ENCODE measurements at regions not wholly inside any gene's neighbourhood (a gene's known extent, or its start where the extent isn't known, plus 50 kb on each side); places are given as distances from the start of the nearest gene placed in this dataset.

DNA sequence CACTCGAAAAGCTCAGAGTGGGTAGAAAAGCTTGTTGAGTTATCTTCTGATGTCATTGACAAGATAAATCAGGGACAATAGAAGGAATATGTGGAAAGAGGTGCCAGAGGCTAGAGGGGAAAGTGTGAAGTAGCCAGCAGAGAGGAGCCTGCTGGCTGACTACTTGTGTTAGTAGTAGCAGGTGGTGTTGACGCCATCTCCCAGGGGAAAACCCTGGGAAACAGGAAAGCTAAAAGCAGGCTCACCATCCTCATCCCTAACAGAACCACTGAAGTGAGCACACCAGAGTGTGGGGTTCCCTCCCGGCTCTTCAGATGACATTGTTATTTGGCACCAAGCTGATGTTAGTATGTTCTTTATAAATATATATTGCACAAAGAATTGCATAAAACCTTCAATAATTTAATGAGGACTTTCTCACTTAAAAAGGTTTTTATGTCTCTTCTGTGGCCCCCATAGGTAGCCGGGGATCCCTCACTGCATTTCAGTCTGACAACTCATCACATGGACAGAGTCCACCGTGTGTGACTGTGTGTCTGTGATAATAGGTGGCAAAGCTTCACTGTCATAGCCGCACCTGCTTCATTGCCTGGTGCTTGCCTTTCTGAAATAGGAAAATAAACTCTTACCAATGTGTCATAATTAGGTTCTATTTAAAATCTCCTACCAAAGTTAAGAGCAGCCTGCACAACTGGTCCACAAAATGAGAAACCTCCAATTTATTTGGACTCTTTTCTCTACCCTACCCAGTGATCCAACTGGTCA lies 63.2 kb upstream of the TOP3B start:
- DNase-seq, result no peak
- intact Hi-C loops (cut with DNase I; ENCODE audit: low total_unique reads), result no loop called here
- Histone ChIP-seq H3K27ac (no peak overlapping the region), H3K9me3 (no peaks in the 10 kb centered on the region), H3K4me1 (no peaks in the 10 kb centered on the region), H3K4me3 (no peak overlapping the region), H3K27me3 (no peaks in the 10 kb centered on the region), H3K36me3 (ENCODE audit: low read depth, missing control alignments) (no peaks in the 10 kb centered on the region)
- no peak for TF ChIP-seq POLR2A (IDR thresholded peaks at IDR 0.05)
- TF ChIP-seq, protein P1, sequence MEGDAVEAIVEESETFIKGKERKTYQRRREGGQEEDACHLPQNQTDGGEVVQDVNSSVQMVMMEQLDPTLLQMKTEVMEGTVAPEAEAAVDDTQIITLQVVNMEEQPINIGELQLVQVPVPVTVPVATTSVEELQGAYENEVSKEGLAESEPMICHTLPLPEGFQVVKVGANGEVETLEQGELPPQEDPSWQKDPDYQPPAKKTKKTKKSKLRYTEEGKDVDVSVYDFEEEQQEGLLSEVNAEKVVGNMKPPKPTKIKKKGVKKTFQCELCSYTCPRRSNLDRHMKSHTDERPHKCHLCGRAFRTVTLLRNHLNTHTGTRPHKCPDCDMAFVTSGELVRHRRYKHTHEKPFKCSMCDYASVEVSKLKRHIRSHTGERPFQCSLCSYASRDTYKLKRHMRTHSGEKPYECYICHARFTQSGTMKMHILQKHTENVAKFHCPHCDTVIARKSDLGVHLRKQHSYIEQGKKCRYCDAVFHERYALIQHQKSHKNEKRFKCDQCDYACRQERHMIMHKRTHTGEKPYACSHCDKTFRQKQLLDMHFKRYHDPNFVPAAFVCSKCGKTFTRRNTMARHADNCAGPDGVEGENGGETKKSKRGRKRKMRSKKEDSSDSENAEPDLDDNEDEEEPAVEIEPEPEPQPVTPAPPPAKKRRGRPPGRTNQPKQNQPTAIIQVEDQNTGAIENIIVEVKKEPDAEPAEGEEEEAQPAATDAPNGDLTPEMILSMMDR (IDR thresholded peaks at IDR 0.05), result no peak
- WGBS, 2 donors, result 80 to 87% methylated on average over 6 of the region's 6 CpGs

DNA sequence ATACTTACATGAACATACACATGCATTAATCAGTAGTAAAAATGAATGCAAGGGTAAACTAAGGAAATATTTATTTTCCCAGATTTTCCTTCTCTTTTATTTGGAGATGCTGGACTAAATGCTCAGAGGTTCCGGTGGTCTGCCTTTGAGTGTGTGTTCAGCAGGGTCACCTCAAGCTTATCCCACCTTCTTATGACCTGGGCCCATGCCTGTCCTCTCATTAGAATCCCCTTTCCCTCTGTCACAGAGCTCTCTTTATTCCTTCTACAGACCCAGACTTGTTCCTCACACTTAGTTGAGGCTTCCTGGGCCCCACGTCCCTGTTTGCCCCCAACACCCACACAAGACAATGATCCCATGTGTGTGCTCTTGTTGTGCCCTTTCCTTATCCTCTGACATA lies 61.6 kb upstream of the TOP3B start:
- Histone ChIP-seq H3K27me3 (no peaks in the 10 kb centered on the region), H3K27ac (no peak overlapping the region), H3K4me3 (no peak overlapping the region), H3K4me1 (no peaks in the 10 kb centered on the region), H3K9me3 (no peaks in the 10 kb centered on the region), H3K36me3 (ENCODE audit: low read depth, missing control alignments) (no peaks in the 10 kb centered on the region)
- intact Hi-C loops (cut with DNase I; ENCODE audit: low total_unique reads), result no loop called here
- no peak for TF ChIP-seq POLR2A (IDR thresholded peaks at IDR 0.05)
- TF ChIP-seq, protein P1 (IDR thresholded peaks at IDR 0.05), result no peak
- DNase-seq, result no peak
- WGBS, 2 donors, result 78 to 84% methylated on average over 2 of the region's 2 CpGs

- no peak overlapping the region for H3K4me3 ChIP-seq
- intact Hi-C loops (cut with DNase I; ENCODE audit: low total_unique reads), result no loop called here
- H3K4me1 ChIP-seq, result no peaks in the 10 kb centered on the region
- TF ChIP-seq, protein P1 (IDR thresholded peaks at IDR 0.05), result no peak
- no peak for TF ChIP-seq POLR2A (IDR thresholded peaks at IDR 0.05)
- H3K9me3 ChIP-seq, result no peaks in the 10 kb centered on the region
- no peak for DNase-seq
- no peaks in the 10 kb centered on the region for H3K27me3 ChIP-seq
- no peak overlapping the region for H3K27ac ChIP-seq
- WGBS, 2 donors, result 69 to 71% methylated on average over 11 of the region's 11 CpGs
- H3K36me3 ChIP-seq (ENCODE audit: low read depth, missing control alignments), result no peaks in the 10 kb centered on the region
Observed at GRCh38 chr22:22043296-22044078, 60.9 kb upstream of the TOP3B start.

- 79 to 85% methylated on average over 7 of the region's 7 CpGs for whole genome bisulfite sequencing, 2 donors
- intact Hi-C loops (cut with DNase I; ENCODE audit: low total_unique reads), result no loop called here
- Histone ChIP-seq H3K27ac (no peak overlapping the region), H3K36me3 (ENCODE audit: low read depth, missing control alignments) (no peaks in the 10 kb centered on the region), H3K9me3 (no peaks in the 10 kb centered on the region), H3K4me3 (no peak overlapping the region), H3K27me3 (no peaks in the 10 kb centered on the region), H3K4me1 (no peaks in the 10 kb centered on the region)
- no peak for DNase-seq
- TF ChIP-seq, protein P1 (IDR thresholded peaks at IDR 0.05), result no peak
- no peak for TF ChIP-seq POLR2A (IDR thresholded peaks at IDR 0.05)
Observed at GRCh38 chr22:22042599-22043295, 60.2 kb upstream of the TOP3B start.

All from testis (tissue), 2 donors.